HG03565 (cell line): ENCODE measurements at regions not wholly inside any gene's neighbourhood (a gene's known extent, or its start where the extent isn't known, plus 50 kb on each side); places are given as distances from the start of the nearest gene placed in this dataset.
A peak's percentile ranks its signal among the peaks of the same experiment; 100 is the strongest.
"Not testable (repeated sequence)": the region's sequence is repeated elsewhere in the genome, so short reads cannot be mapped to it uniquely, and the experiment has no call there.

ENCODE experiments used
- ATAC-seq: cut with Tn5 transposase; IDR thresholded peaks from one replicate; pipeline ENCODE4 v1.9.1; 2021; ENCODE audit warnings: mild to moderate bottlenecking, moderate library complexity; ENCODE audit not compliant: unreplicated experiment

DNA sequence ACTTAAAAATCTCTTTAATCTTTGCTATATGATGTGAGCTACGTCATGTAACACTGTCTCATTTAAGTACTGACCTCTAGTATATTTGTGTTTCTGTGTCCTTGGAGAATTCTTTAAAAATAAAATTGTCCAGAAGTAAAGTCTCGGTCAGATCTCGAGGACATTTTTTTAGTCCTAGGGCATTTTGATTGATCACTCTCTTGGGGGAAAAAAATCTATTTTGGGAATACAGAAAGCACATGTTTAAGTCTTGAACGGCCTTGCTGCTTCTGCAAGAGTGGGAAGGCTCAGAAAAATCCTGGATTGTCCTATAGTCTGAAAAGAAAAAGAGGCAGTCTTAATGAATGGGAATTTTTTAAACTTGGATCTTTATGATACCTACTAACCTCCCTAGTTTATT lies 234.3 kb downstream of the UTRN start:
- ATAC-seq, result no peak

GRCh38 chr6:144528743-144529425 lies 243.7 kb downstream of the UTRN start:
- ATAC-seq, result no peak

DNA sequence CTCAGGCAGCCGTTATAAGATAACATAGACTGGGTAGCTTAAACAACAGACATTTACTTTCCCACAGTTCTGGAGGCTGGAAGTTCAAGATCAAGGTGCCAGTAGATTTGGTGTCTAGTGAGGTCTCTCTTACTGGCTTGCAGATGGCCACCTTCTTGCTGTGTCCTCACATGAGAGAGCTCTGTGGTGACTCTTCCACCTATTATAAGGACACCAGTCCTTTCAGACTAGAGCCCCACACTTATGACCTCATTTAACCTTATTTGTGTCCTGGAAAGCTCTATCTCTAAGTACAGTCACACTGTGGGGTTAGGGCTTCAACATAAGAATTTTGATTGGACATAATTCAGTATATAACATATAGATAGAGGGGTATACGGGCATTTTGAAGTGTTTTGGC lies 245.0 kb downstream of the UTRN start:
- no peak for ATAC-seq

- ATAC-seq, result not testable (repeated sequence)
Observed at GRCh38 chr6:144532238-144532637, 247.1 kb downstream of the UTRN start.

DNA sequence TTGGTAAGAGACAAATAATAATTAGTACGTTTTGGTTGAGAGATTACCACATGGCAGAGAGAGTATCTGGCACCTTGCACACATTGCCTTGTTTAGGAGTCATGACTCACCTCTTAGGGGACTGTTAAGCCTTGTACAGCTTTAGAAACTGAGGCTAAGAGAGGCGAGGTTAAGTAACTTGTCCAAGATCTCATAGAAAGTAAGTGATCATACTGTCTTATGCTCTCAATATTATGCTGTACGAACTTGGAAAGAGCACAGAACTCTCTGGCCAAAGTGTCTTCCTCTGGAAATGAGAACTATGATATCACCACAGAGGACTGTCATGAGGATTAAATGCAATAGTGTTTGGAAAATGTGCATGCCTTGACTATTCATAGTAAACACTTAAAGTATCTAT lies 249.0 kb downstream of the UTRN start:
- ATAC-seq, result no peak

DNA sequence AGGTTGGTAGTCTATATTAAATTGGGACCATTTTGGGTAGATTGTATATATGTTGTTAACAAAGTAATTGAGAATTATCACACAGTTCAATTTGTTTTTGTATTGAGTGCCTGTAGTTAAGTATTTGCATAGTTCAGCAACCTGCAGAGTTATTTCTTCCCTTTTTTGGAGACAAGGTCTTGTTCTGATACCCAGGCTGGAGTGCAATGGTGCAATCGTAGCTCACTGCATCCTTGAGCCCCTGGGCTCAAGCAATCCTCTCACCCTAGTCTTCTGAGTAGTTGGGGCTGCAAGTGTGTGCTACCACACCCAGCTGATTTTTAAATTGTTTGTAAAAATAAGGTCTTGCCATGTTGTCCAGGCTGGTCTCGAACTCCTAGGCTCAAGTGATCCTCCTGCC lies 250.5 kb downstream of the UTRN start:
- ATAC-seq, result no peak

DNA sequence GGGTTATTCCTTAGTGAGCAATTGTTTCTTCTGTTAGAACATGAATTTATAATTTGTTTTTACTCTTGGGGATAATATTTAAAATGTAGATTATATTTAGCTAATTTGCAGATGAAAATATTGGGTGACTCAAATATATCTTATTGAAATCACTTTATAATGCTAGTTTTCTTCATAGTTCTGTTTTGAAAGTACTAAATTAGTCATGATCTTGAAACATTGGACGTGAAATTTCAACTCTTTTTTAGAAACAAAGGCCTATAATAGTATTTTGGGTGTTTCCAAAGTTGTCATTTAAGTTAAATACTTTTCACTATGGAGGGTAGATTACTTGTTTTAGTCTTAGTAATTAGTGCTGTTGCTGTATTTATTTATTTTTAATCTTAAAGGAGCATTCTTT lies 250.9 kb downstream of the UTRN start:
- no peak for ATAC-seq

GRCh38 chr6:144543006-144543871 lies 258.1 kb downstream of the UTRN start:
- no peak for ATAC-seq

DNA sequence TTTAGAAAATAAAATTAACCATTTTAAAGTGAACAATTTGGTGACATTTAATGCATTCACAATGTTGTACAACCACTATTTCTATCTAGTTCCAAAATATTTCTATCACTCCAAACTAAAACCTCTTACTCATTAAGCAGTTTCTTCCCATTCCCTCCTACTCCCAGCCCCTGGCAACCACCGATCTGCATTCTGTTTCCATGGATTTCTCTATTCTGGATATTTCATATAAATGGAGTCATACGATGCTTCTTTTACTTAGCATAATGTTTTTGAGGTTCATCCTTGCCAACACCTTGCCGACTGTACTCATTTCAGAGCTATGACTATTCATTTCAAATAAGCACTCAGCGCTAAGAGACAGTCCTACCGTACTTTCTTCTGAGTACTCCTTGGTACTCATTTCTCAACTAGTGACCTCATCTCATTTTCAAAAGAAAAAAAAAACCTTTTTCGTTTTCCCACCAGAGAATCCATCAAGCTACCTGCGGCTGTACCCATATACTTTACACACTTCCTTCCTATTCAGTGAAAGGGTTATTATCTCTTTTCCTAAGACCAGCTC lies 259.2 kb downstream of the UTRN start:
- peak; percentile 76 for ATAC-seq

DNA sequence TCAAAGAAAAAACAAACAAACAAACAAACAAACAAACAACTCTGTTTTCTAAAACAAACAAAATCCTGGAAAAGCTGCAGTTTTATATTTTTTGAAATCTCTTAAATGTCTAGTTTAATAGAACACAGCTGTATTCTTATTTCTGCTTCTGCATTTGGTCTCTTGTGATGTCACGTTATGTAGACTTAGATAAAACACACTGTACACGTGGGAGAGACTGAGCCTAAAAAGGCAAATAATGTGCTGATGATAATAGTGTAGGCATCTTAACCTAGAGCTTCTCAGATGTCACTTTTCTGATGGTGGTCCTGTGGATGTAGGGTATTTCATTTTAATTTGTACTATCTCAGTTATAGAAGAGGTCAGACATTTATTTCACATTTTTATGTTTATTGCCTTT lies 261.7 kb downstream of the UTRN start:
- ATAC-seq, result no peak

GRCh38 chr6:144547409-144547808 lies 262.3 kb downstream of the UTRN start:
- no peak for ATAC-seq

DNA sequence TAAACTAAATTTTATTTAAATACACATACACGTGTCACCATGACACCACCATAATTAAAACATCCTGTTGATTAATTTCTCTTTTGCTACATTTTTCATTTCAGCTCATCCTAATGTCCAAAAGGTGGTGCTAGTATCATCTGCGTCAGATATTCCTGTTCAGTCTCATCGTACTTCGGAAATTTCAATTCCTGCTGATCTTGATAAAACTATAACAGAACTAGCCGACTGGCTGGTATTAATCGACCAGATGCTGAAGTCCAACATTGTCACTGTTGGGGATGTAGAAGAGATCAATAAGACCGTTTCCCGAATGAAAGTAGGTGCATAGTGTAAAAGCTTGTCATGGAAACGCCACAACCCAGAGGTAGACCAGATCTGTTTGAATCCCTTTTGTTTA lies 263.4 kb downstream of the UTRN start:
- ATAC-seq, result no peak

DNA sequence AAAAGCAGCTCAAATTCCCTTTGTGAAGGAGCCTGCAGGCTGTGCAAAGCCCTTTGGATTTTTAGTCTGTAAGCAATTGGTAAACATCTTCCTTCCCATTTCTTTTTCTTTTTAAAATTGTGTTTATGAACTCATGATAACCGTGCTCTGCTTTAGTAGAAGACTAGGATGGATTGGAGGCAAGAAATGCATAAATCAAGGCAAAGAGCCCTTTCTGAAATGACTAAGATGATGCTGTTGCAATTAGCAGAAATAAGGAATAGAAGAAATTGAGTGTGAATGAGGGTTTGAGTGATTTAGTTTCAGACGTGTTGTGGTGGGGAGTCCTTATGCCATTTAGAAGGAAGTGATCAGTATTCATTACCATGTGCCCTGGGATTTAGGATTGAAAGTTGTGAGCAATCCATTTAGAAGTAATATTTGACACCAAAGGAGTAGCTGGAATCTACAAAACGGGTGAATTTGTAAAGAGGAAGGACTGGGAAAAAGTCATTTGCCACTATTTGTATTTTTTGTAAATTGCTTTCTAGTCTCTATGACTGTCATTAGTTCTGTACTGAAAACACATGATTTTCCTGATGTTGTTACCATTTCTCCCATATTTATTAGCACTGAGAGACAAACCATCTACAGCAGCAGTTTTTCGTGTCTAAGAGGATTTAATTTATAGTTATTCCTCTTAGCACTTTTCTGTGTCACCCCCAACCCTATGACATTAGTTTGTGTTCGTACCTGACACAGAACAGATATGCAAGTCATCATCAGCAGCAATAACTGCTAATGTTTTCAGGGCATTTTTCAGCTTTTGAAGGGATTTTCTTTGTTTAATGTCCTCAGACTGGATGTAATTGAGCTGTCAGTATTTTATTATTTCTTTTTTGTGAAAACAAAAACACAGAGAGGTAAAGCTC lies 265.0 kb downstream of the UTRN start:
- no peak for ATAC-seq

- ATAC-seq, result no peak
Observed at GRCh38 chr6:144551339-144551738, 266.2 kb downstream of the UTRN start.

DNA sequence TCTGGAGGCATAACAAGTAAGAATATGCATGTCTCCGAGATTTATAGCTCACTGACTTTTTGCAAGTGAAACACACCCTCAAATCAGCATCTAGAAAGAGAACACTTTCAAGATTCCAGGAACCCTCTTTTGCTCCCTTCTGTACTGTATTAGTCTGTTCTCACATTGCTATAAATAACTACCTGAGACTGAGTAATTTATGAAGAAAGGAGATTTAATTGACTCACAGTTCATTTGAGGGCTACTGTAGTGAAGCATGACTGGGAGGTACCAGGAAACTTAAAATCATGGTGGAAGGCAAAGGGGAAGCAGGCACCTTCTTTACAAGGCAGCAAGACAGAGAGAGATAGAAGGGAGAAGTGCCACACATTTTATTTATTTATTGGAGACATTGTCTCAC lies 269.9 kb downstream of the UTRN start:
- no peak for ATAC-seq

GRCh38 chr6:144559865-144560593 lies 274.9 kb downstream of the UTRN start:
- no peak for ATAC-seq

DNA sequence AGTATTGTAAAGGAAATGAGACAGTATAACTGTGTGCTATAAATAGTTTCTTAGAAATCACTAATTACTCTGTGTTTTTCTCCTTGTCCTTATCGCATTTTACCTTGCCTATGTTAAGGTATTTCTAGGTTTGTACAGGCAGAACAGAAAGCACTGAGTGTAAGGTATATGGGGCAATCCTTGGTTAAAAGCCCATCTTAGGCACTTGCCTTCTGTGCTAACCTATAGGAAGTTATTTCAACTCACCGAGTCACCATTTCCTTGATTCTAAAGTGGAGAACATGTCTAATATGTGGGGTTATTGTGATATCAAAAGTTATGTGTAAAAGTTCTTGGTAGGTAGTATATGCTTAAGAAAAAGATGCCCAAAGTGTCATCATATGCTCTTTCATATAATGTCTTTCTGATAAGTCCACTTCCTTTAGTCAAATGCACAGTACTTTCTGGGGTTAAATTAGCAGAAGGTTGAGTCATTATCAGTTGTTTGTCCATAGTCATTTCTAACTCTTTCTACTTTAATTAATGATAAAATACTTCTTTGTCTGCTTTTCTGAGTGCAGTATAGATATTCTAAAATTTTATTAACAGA lies 276.4 kb downstream of the UTRN start:
- no peak for ATAC-seq

DNA sequence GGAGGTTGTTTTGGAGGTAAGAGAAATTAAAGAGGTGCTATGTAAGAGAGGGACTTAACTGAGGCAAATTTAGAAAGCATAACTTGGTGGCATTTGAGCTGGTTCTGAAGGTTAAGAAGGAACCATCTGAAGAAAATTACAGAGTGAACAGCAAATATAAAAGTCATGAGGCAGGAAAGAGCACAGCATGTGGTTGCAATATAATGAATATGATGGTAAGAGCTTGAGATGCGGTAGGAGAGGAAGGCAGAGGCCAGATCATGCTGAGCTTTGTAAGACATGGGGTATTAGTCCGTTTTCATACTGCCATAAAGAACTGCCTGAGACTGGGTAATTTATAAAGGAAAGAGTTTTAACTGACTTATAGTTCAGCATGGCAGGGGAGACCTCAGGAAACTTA lies 279.1 kb downstream of the UTRN start:
- no peak for ATAC-seq

DNA sequence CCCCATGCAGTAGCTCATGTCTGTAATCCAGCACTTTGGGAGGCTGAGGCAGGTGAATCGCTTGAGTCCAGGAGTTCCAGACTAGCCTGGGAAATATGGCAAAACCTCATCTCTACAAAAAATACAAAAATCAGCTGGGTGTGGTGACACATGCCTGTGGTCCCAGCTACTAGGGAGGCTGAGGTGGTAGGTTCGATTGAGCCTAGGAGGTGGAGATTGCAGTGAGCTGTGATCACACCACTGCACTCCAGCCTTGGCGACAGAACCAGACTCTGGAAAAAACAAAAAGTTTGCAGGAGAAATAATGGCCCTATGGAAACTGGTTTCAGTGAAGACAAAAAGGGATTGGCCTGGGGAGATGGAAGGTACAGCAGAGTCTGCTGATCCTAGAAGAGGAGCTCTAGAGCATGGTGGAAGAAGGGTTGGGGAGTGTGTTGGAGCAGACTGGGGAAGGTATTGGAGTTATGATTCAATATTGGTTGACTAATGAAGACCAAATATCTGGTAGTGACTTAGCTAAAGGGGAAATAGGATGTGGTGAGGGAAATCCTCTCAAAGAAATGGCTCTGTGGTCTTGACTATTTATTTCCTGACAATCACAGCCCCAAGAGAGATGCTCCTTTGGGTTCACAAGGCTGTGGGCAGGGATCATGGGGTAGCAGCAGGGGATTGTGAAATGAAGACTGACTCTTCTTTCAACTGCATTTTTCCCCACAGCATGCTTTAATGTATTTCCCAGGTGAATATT lies 281.9 kb downstream of the UTRN start:
- no peak for ATAC-seq
